ENCODE measurements at regions not wholly inside any gene's neighbourhood (a gene's known extent, or its start where the extent isn't known, plus 50 kb on each side); places are given as distances from the start of the nearest gene placed in this dataset.

DNA sequence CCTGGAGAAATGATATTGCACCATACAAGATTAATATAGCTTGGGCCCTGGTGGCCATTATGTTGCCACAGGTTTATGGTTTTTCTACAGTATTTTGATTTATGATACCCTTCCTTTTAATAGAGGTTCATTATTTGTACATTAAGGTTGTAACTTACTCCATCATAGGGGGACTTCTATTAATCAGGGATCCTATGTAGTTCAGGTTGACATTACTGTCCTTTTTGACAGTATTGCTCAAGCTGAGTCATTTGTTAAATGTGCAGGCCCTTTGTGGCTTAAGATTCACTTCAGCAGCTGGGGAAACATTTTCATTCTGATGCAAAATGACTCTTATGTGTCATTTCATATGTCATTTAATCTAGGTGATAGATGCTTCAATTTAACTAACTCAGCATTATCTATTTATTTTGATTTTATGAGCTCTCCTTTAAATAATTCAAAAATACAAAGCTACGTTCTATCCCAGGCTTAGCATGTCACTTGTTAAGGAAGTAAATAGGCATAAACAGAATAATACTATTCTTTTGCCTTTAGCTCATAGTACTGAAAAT is 686.9 kb upstream of the NCAM2 start:
- no peak for TF ChIP-seq CTCF (IDR thresholded peaks at IDR 0.05)
- TF ChIP-seq POLR2A (IDR thresholded peaks at IDR 0.05), result no peak
